DND-41 (cell line): ENCODE measurements at regions not wholly inside any gene's neighbourhood (a gene's known extent, or its start where the extent isn't known, plus 50 kb on each side); places are given as distances from the start of the nearest gene placed in this dataset.

Experiments
- EZH2 ChIP-seq: IDR thresholded peaks from 3 replicates; pipeline ENCODE4 v1.6.1; 2012; ENCODE audit warnings: borderline replicate concordance, low read depth, mild to moderate bottlenecking, moderate library complexity, low read length, inconsistent platforms; ENCODE audit not compliant: severe bottlenecking
- TF ChIP-seq, protein P1 (sequence below): IDR thresholded peaks from 2 replicates; pipeline ENCODE4 v1.5.1; 2012; ENCODE audit warnings: borderline replicate concordance, low read length, moderate library complexity, mild to moderate bottlenecking; ENCODE audit not compliant: poor library complexity, severe bottlenecking; ENCODE audit errors: extremely low read depth

- TF ChIP-seq, protein P1, sequence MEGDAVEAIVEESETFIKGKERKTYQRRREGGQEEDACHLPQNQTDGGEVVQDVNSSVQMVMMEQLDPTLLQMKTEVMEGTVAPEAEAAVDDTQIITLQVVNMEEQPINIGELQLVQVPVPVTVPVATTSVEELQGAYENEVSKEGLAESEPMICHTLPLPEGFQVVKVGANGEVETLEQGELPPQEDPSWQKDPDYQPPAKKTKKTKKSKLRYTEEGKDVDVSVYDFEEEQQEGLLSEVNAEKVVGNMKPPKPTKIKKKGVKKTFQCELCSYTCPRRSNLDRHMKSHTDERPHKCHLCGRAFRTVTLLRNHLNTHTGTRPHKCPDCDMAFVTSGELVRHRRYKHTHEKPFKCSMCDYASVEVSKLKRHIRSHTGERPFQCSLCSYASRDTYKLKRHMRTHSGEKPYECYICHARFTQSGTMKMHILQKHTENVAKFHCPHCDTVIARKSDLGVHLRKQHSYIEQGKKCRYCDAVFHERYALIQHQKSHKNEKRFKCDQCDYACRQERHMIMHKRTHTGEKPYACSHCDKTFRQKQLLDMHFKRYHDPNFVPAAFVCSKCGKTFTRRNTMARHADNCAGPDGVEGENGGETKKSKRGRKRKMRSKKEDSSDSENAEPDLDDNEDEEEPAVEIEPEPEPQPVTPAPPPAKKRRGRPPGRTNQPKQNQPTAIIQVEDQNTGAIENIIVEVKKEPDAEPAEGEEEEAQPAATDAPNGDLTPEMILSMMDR = no peak
- TF ChIP-seq EZH2 = no peak
Measured at GRCh38 chr6:168132531-168133167, 53.6 kb upstream of the FRMD1 start.
